PC-9 (cell line): ENCODE measurements at regions not wholly inside any gene's neighbourhood (a gene's known extent, or its start where the extent isn't known, plus 50 kb on each side); places are given as distances from the start of the nearest gene placed in this dataset.

Source experiments
- CTCF ChIP-seq: fragments of 200-600 bp; sonication (generic); conservative IDR thresholded peaks from 2 replicates; pipeline ENCODE4 v1.6.1; 2017; ENCODE audit warnings: mixed run types, antibody characterized with exemption, mild to moderate bottlenecking, moderate library complexity
- EZH2 ChIP-seq: fragments of 200-600 bp; sonication (generic); IDR thresholded peaks from 2 replicates; pipeline ENCODE4 v1.8.0; 2017; ENCODE audit warnings: antibody characterized with exemption, low read depth

DNA sequence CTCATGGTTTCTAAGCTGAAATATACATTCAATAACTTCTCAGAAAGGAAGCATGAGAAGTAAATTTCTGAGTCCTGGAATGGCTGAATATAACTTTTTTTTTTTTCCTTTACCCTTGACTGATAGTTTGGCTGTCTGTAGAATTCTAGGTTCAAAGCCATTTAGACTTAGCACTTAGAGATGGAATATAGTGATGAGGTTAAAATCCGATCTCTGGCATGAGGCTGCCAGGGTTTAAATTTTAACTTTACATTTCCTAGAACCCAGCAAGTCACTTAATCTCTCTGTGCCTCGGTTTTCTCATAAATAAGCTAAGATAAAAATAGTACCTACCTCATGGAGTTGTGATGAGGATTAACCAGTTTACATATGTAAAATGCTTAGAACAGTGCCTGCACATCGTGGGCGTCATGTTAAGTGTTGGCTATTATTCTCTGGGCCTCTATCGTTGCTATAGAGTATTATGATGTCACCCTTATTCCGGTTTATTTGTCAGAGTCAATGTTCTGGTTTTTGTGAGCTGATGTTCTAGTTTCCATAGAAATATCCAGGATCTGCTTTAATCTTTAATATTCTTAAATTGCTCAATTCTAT, 199.8 kb upstream of the TLE3 start:
- no peak for TF ChIP-seq CTCF
- TF ChIP-seq EZH2: no peak
